ENCODE measurements at regions not wholly inside any gene's neighbourhood (a gene's known extent, or its start where the extent isn't known, plus 50 kb on each side); places are given as distances from the start of the nearest gene placed in this dataset.

- no peak for DNase-seq (ENCODE audit: low read depth, low spot score)
- in situ Hi-C loops (cut with HindIII; ENCODE audit: low pct_unique_long_range_greater_than_20kb, low sequenced_read_pairs), result no loop called here
Observed at GRCh38 chr9:126233913-126234525, 92.6 kb upstream of the MVB12B start.

- DNase-seq (ENCODE audit: low read depth, low spot score), result no peak
- in situ Hi-C loops (cut with HindIII; ENCODE audit: low pct_unique_long_range_greater_than_20kb, low sequenced_read_pairs), result no loop called here
Observed at GRCh38 chr9:126234681-126235335, 91.8 kb upstream of the MVB12B start.

- in situ Hi-C loops (cut with HindIII; ENCODE audit: low pct_unique_long_range_greater_than_20kb, low sequenced_read_pairs), result no loop called here
- no peak for DNase-seq (ENCODE audit: low read depth, low spot score)
Observed at GRCh38 chr9:126235336-126236243, 91.0 kb upstream of the MVB12B start.

GRCh38 chr9:126236273-126236672 is 90.4 kb upstream of the MVB12B start:
- in situ Hi-C loops (cut with HindIII; ENCODE audit: low pct_unique_long_range_greater_than_20kb, low sequenced_read_pairs), result no loop called here
- DNase-seq (ENCODE audit: low read depth, low spot score), result no peak

- in situ Hi-C loops (cut with HindIII; ENCODE audit: low pct_unique_long_range_greater_than_20kb, low sequenced_read_pairs), result no loop called here
Observed at GRCh38 chr9:126238415-126238814, 88.2 kb upstream of the MVB12B start.

GRCh38 chr9:126239515-126239914 is 87.1 kb upstream of the MVB12B start:
- in situ Hi-C loops (cut with HindIII; ENCODE audit: low pct_unique_long_range_greater_than_20kb, low sequenced_read_pairs), result no loop called here
- DNase-seq (ENCODE audit: low read depth, low spot score), result no peak

More at GRCh38 chr9:126238415-126238814, 88.2 kb upstream of the MVB12B start:
- DNase-seq (ENCODE audit: low read depth, low spot score), result no peak

- in situ Hi-C loops (cut with HindIII; ENCODE audit: low pct_unique_long_range_greater_than_20kb, low sequenced_read_pairs), result no loop called here
- DNase-seq (ENCODE audit: low read depth, low spot score), result no peak
Observed at GRCh38 chr9:126240835-126241234, 85.8 kb upstream of the MVB12B start.

- in situ Hi-C loops (cut with HindIII; ENCODE audit: low pct_unique_long_range_greater_than_20kb, low sequenced_read_pairs), result no loop called here
- DNase-seq (ENCODE audit: low read depth, low spot score), result no peak
Observed at GRCh38 chr9:126248680-126249079, 77.9 kb upstream of the MVB12B start.

- in situ Hi-C loops (cut with HindIII; ENCODE audit: low pct_unique_long_range_greater_than_20kb, low sequenced_read_pairs), result no loop called here
- DNase-seq (ENCODE audit: low read depth, low spot score), result peak; percentile 13
Observed at GRCh38 chr9:126261584-126262356, 64.9 kb upstream of the MVB12B start.

GRCh38 chr9:126262738-126263137 is 63.9 kb upstream of the MVB12B start:
- no peak for DNase-seq (ENCODE audit: low read depth, low spot score)
- in situ Hi-C loops (cut with HindIII; ENCODE audit: low pct_unique_long_range_greater_than_20kb, low sequenced_read_pairs), result no loop called here

GRCh38 chr9:126270556-126270955 is 56.1 kb upstream of the MVB12B start:
- DNase-seq (ENCODE audit: low read depth, low spot score), result no peak
- in situ Hi-C loops (cut with HindIII; ENCODE audit: low pct_unique_long_range_greater_than_20kb, low sequenced_read_pairs), result no loop called here

GRCh38 chr9:126275386-126276001 is 51.1 kb upstream of the MVB12B start:
- peak; percentile 41 for DNase-seq (ENCODE audit: low read depth, low spot score)
- in situ Hi-C loops (cut with HindIII; ENCODE audit: low pct_unique_long_range_greater_than_20kb, low sequenced_read_pairs), result no loop called here

GRCh38 chr9:126276056-126276728 is 50.4 kb upstream of the MVB12B start:
- in situ Hi-C loops (cut with HindIII; ENCODE audit: low pct_unique_long_range_greater_than_20kb, low sequenced_read_pairs), result no loop called here
- DNase-seq (ENCODE audit: low read depth, low spot score), result no peak

Data from SK-MEL-5 (cell line).